Thoracic aorta (tissue), 2 donors: ENCODE measurements at regions not wholly inside any gene's neighbourhood (a gene's known extent, or its start where the extent isn't known, plus 50 kb on each side); places are given as distances from the start of the nearest gene placed in this dataset.

ENCODE experiments used
- ATAC-seq: fragments of 150-250 bp; one replicate; pipeline ENCODE4 v1.8.0; 2017; ENCODE audit warnings: low read depth; ENCODE audit not compliant: insufficient number of reproducible peaks, low FRiP score
- DNase-seq: peaks from one replicate; pipeline ENCODE4 v3.0.0-alpha.2; 2020; ENCODE audit warnings: low spot score
- H3K27ac ChIP-seq, 2 donors: fragments of 200-600 bp; sonication (generic); 1 replicate in 1 of 2; 2 replicates in 1 of 2; pipeline ENCODE4 v1.5.1; 2016; ENCODE audit warnings: mild to moderate bottlenecking in 2 of 2, moderate library complexity in 2 of 2
- H3K27me3 ChIP-seq: fragments of 200-600 bp; sonication (generic); replicated peaks from 2 replicates; pipeline ENCODE4 v1.6.0; 2016; ENCODE audit warnings: mild to moderate bottlenecking; ENCODE audit not compliant: insufficient read depth
- H3K36me3 ChIP-seq: fragments of 200-600 bp; sonication (generic); one replicate; pipeline ENCODE4 v1.5.1; 2016
- H3K4me1 ChIP-seq, 2 donors: fragments of 200-600 bp; sonication (generic); 1 replicate in 1 of 2; 2 replicates in 1 of 2; pipeline versions ENCODE4 v1.5.1 to v1.6.0; 2016; ENCODE audit warnings: low read depth in 2 of 2, mild to moderate bottlenecking in 1 of 2; ENCODE audit not compliant: control insufficient read depth in 1 of 2
- H3K4me3 ChIP-seq: fragments of 200-600 bp; sonication (generic); 2 replicates; pipeline ENCODE4 v1.5.1; 2016; ENCODE audit warnings: mild to moderate bottlenecking
- H3K9me3 ChIP-seq: fragments of 200-600 bp; sonication (generic); 2 replicates; pipeline ENCODE4 v1.5.1; 2016
- CTCF ChIP-seq: fragments of 200-600 bp; sonication (generic); IDR thresholded peaks from one replicate; pipeline ENCODE4 v1.5.1; 2019; ENCODE audit warnings: antibody characterized with exemption

- ATAC-seq (no peak), DNase-seq (no peak)
- peaks cover 6 to 20% of the 10 kb centered on the region in 2 donors for H3K4me1 ChIP-seq
- no peaks in the 10 kb centered on the region for H3K9me3 ChIP-seq
- no peak for TF ChIP-seq CTCF
- H3K27me3 ChIP-seq, result no peaks in the 10 kb centered on the region
- no peak overlapping the region for H3K27ac ChIP-seq
- no peaks in the 10 kb centered on the region for H3K36me3 ChIP-seq
- H3K4me3 ChIP-seq, result no peak overlapping the region
Measured at GRCh38 chr5:105828821-105829220, 1841.9 kb downstream of the EFNA5 start.

DNA sequence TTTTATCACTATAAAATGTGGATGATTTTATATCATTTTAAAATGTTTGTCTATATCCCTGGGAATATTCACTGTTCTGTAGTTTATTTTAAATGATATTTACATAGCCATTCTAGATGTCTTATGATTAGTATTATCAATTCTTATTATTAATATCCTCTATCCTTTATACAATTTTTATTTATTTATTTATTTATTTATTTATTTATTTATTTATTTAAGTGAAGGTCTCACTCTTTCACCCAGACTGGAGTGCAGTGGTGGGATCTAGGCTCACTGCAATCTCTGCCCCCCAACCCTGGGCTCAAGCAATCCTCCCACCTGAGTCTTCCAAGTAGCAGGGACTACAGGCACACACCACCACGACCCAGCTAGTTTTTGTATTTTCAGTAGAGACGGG is 1848.9 kb downstream of the EFNA5 start:
- no peaks in the 10 kb centered on the region for H3K27me3 ChIP-seq
- no peak for TF ChIP-seq CTCF
- no peak overlapping the region for H3K4me3 ChIP-seq
- no peak for ATAC-seq
- H3K4me1 ChIP-seq, result peaks cover 0 to 14% of the 10 kb centered on the region in 2 donors
- H3K9me3 ChIP-seq, result no peaks in the 10 kb centered on the region
- no peak overlapping the region for H3K27ac ChIP-seq
- no peak for DNase-seq
- no peaks in the 10 kb centered on the region for H3K36me3 ChIP-seq

DNA sequence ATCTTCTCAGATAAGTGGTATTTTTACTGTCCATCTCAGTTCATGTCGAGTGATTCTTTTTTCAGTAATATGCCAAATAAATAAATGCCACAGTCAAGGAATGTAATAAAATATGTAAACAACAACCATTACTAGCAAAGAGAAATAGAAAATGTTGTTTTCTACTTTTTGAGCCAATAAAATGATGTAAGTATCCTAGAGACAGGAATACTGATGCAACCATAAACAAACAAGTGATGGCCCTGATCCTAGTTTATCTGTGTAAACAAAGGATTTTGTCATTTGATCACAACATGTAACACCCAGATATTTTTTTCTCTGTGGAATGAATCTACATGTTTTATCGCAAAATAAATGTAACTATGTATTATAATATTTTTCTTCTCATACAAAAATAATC is 1852.8 kb downstream of the EFNA5 start:
- DNase-seq (no peak), ATAC-seq (no peak)
- H3K4me3 ChIP-seq, result no peak overlapping the region
- H3K27ac ChIP-seq, result no peak overlapping the region
- H3K36me3 ChIP-seq, result no peaks in the 10 kb centered on the region
- no peaks in the 10 kb centered on the region for H3K27me3 ChIP-seq
- H3K9me3 ChIP-seq, result no peaks in the 10 kb centered on the region
- TF ChIP-seq CTCF, result no peak
- H3K4me1 ChIP-seq, result peaks cover 0 to 7% of the 10 kb centered on the region in 2 donors

- Histone ChIP-seq H3K4me3 (no peak overlapping the region), H3K36me3 (no peaks in the 10 kb centered on the region), H3K27me3 (no peaks in the 10 kb centered on the region), H3K9me3 (no peaks in the 10 kb centered on the region), H3K27ac (no peak overlapping the region), H3K4me1 (peaks cover 0 to 7% of the 10 kb centered on the region in 2 donors)
- DNase-seq (no peak), ATAC-seq (no peak)
- no peak for TF ChIP-seq CTCF
Measured at GRCh38 chr5:105817416-105817815, 1853.3 kb downstream of the EFNA5 start.

DNA sequence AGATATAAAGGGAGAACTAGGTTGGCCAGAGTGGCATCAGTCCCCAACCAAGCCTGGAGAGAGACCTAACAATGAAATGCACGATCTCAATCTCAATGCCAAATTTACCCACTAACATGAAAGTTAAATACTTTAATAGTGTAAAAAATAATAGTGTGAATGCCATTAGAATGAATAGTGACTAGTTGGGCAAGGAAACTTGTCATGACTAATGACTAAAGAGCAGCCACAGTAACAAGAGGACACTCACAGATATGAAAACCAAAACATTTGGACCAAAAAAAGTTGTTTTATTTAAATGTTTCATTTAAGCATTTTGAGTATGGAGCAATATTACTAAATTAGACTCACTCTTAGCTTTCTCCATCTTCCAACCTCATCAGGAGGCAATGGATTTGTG is 1853.8 kb downstream of the EFNA5 start:
- Histone ChIP-seq H3K27me3 (no peaks in the 10 kb centered on the region), H3K36me3 (no peaks in the 10 kb centered on the region), H3K4me1 (peaks cover 0 to 7% of the 10 kb centered on the region in 2 donors), H3K4me3 (no peak overlapping the region), H3K9me3 (no peaks in the 10 kb centered on the region), H3K27ac (no peak overlapping the region)
- no peak for DNase-seq
- TF ChIP-seq CTCF, result no peak
- no peak for ATAC-seq
